Neuronal stem cell (in vitro differentiated cells): ENCODE measurements at regions not wholly inside any gene's neighbourhood (a gene's known extent, or its start where the extent isn't known, plus 50 kb on each side); places are given as distances from the start of the nearest gene placed in this dataset.

Experiments used
- DNase-seq: peaks from one replicate; pipeline ENCODE4 v3.0.0-alpha.2; 2013; ENCODE audit warnings: low spot score
- H2AFZ ChIP-seq: one replicate; pipeline ENCODE4 v1.6.1; 2013; ENCODE audit warnings: mild to moderate bottlenecking, low read length, inconsistent platforms
- H2AK5ac ChIP-seq: 2 replicates; pipeline ENCODE4 v1.6.1; 2013; ENCODE audit warnings: low read depth, mild to moderate bottlenecking, inconsistent platforms, low read length, moderate library complexity, mixed read lengths
- H2BK120ac ChIP-seq: 2 replicates; pipeline ENCODE4 v1.6.1; 2013; ENCODE audit warnings: low read depth, mild to moderate bottlenecking, inconsistent platforms, low read length, moderate library complexity, mixed read lengths
- H2BK12ac ChIP-seq: one replicate; pipeline ENCODE4 v1.6.1; 2013; ENCODE audit warnings: low read length, inconsistent platforms
- H2BK15ac ChIP-seq: 2 replicates; pipeline ENCODE4 v1.6.1; 2013; ENCODE audit warnings: mild to moderate bottlenecking, low read length, inconsistent platforms, mixed read lengths
- H2BK5ac ChIP-seq: one replicate; pipeline ENCODE4 v1.6.1; 2013; ENCODE audit warnings: inconsistent platforms, mild to moderate bottlenecking, low read length, moderate library complexity
- H3K14ac ChIP-seq: one replicate; pipeline ENCODE4 v1.6.1; 2013; ENCODE audit warnings: low read length, inconsistent platforms
- H3K18ac ChIP-seq: 2 replicates; pipeline ENCODE4 v1.6.1; 2013; ENCODE audit warnings: low read length, inconsistent platforms
- H3K23ac ChIP-seq: 2 replicates; pipeline ENCODE4 v1.6.1; 2013; ENCODE audit warnings: low read depth, mild to moderate bottlenecking, mixed read lengths, low read length, inconsistent platforms; ENCODE audit not compliant: poor library complexity
- H3K27ac ChIP-seq: replicated peaks from 3 replicates; pipeline ENCODE4 v1.5.1; 2013; ENCODE audit warnings: low read length, inconsistent platforms
- H3K27me3 ChIP-seq, 3 experiments: 2 replicates each; pipeline ENCODE4 v1.6.1; 2013; ENCODE audit warnings: low read length in 3 of 3, mild to moderate bottlenecking in 2 of 3, inconsistent platforms in 1 of 3, low read depth in 1 of 3, mixed read lengths in 1 of 3, moderate library complexity in 1 of 3; ENCODE audit not compliant: control insufficient read depth in 3 of 3, insufficient read depth in 3 of 3
- H3K36me3 ChIP-seq, 2 donors: replicated peaks in 1 of 2; 2 replicates each; pipeline ENCODE4 v1.6.1; 2013; ENCODE audit warnings: low read length in 2 of 2; ENCODE audit not compliant: control insufficient read depth in 2 of 2, insufficient read depth in 2 of 2
- H3K4ac ChIP-seq: 2 replicates; pipeline ENCODE4 v1.6.1; 2013; ENCODE audit warnings: inconsistent platforms, mild to moderate bottlenecking, low read length, moderate library complexity
- H3K4me1 ChIP-seq, 2 donors: 1 replicate in 1 of 2; 2 replicates in 1 of 2; pipeline ENCODE4 v1.6.1; 2013; ENCODE audit warnings: low read length in 2 of 2, low read depth in 1 of 2; ENCODE audit not compliant: control insufficient read depth in 2 of 2, insufficient read depth in 1 of 2
- H3K4me2 ChIP-seq: one replicate; pipeline ENCODE4 v1.6.1; 2013; ENCODE audit warnings: mild to moderate bottlenecking, low read length, inconsistent platforms; ENCODE audit not compliant: insufficient read depth, poor library complexity, severe bottlenecking
- H3K4me3 ChIP-seq, 2 donors: 2 replicates each; pipeline ENCODE4 v1.5.1; 2013; ENCODE audit warnings: low read length in 2 of 2, mild to moderate bottlenecking in 2 of 2, inconsistent platforms in 1 of 2, moderate library complexity in 1 of 2
- H3K79me1 ChIP-seq: one replicate; pipeline ENCODE4 v1.6.1; 2013; ENCODE audit warnings: low read depth, mild to moderate bottlenecking, inconsistent platforms, low read length, moderate library complexity
- H3K9ac ChIP-seq: one replicate; pipeline ENCODE4 v1.6.1; 2013; ENCODE audit warnings: mild to moderate bottlenecking, low read depth, low read length, inconsistent platforms; ENCODE audit not compliant: poor library complexity
- H3K9me3 ChIP-seq, 2 donors: replicated peaks in 1 of 2; 2 replicates each; pipeline versions ENCODE3 to v1.6.1; 2013; ENCODE audit warnings: low read length in 2 of 2, mild to moderate bottlenecking in 2 of 2, inconsistent platforms in 1 of 2, low read depth in 1 of 2, mixed read lengths in 1 of 2, moderate library complexity in 1 of 2; ENCODE audit not compliant: control insufficient read depth in 2 of 2, insufficient read depth in 1 of 2
- H4K8ac ChIP-seq: one replicate; pipeline ENCODE4 v1.6.1; 2013; ENCODE audit warnings: low read depth, mild to moderate bottlenecking, inconsistent platforms, low read length, moderate library complexity
- H4K91ac ChIP-seq: one replicate; pipeline ENCODE4 v1.6.1; 2013; ENCODE audit warnings: low read length, low read depth, mild to moderate bottlenecking, inconsistent platforms; ENCODE audit not compliant: poor library complexity
- WGBS, 2 donors: extraction: QIAGEN DNeasy Blood & Tissue Kit; methylation state at CpG; one replicate each; pipeline ENCODE4 v1.1.7; 2013; ENCODE audit warnings: missing lambda C conversion rate in 2 of 2, mixed read lengths in 1 of 2; ENCODE audit not compliant: insufficient read length in 2 of 2, insufficient replicate concordance in 1 of 2; ENCODE audit errors: extremely low coverage in 2 of 2; 5-methylcytosine and 5-hydroxymethylcytosine counted together

- no peak overlapping the region for H4K91ac ChIP-seq
- H3K4me1 ChIP-seq, result peaks cover 0 to 7% of the 10 kb centered on the region in 2 donors
- no peak overlapping the region for H3K27ac ChIP-seq
- no peak overlapping the region for H4K8ac ChIP-seq
- no peak overlapping the region for H2BK5ac ChIP-seq
- H3K9me3 ChIP-seq, result no peaks in the 10 kb centered on the region
- no peak overlapping the region for H3K18ac ChIP-seq
- no peak overlapping the region for H3K9ac ChIP-seq
- H2BK15ac ChIP-seq, result no peak overlapping the region
- H3K27me3 ChIP-seq, result no peaks in the 10 kb centered on the region
- no peak overlapping the region for H3K23ac ChIP-seq
- no peak overlapping the region for H3K4ac ChIP-seq
- H2AFZ ChIP-seq, result no peak overlapping the region
- H3K36me3 ChIP-seq, result no peaks in the 10 kb centered on the region
- DNase-seq, result no peak
- H3K79me1 ChIP-seq, result peaks cover 1% of the 10 kb centered on the region
- H2BK12ac ChIP-seq, result no peak overlapping the region
- no peak overlapping the region for H2BK120ac ChIP-seq
- H3K4me3 ChIP-seq, result no peak overlapping the region
- H2AK5ac ChIP-seq, result no peak overlapping the region
- no peak overlapping the region for H3K14ac ChIP-seq
- no peak overlapping the region for H3K4me2 ChIP-seq
- WGBS, 2 donors, result no CpG with 5 or more reads among the region's 6 CpGs
Measured at GRCh38 chr6:150702675-150703074, 103.0 kb downstream of the PLEKHG1 start.

GRCh38 chr6:150704447-150705192, 104.9 kb downstream of the PLEKHG1 start:
- Histone ChIP-seq H2BK12ac (no peak overlapping the region), H3K4me1 (peaks cover 0 to 7% of the 10 kb centered on the region in 2 donors), H3K9ac (no peak overlapping the region), H2AFZ (no peak overlapping the region), H3K27ac (no peak overlapping the region), H3K23ac (no peak overlapping the region), H3K4me3 (no peak overlapping the region), H3K4ac (no peak overlapping the region), H2AK5ac (no peak overlapping the region), H3K4me2 (no peak overlapping the region), H2BK120ac (no peak overlapping the region), H2BK5ac (no peak overlapping the region), H3K9me3 (no peaks in the 10 kb centered on the region), H2BK15ac (no peak overlapping the region), H4K8ac (no peak overlapping the region), H3K79me1 (no peaks in the 10 kb centered on the region), H3K27me3 (no peaks in the 10 kb centered on the region), H3K18ac (no peak overlapping the region), H4K91ac (no peak overlapping the region), H3K36me3 (no peaks in the 10 kb centered on the region), H3K14ac (no peak overlapping the region)
- WGBS, 2 donors, result no CpG with 5 or more reads among the region's 6 CpGs
- DNase-seq, result no peak

- no peak overlapping the region for H3K23ac ChIP-seq
- H3K36me3 ChIP-seq, result no peaks in the 10 kb centered on the region
- no peak overlapping the region for H4K8ac ChIP-seq
- no peak overlapping the region for H3K4me3 ChIP-seq
- H3K4me2 ChIP-seq, result no peak overlapping the region
- H3K27me3 ChIP-seq, result no peaks in the 10 kb centered on the region
- no peak overlapping the region for H2AFZ ChIP-seq
- H2BK5ac ChIP-seq, result no peak overlapping the region
- no peak overlapping the region for H3K27ac ChIP-seq
- H2BK120ac ChIP-seq, result no peak overlapping the region
- peak overlapping the region; percentile 90 for H3K18ac ChIP-seq
- H3K4ac ChIP-seq, result no peak overlapping the region
- H2BK12ac ChIP-seq, result no peak overlapping the region
- H3K14ac ChIP-seq, result no peak overlapping the region
- DNase-seq, result no peak
- H4K91ac ChIP-seq, result no peak overlapping the region
- no peak overlapping the region for H2BK15ac ChIP-seq
- no peaks in the 10 kb centered on the region for H3K79me1 ChIP-seq
- H3K9me3 ChIP-seq, result no peaks in the 10 kb centered on the region
- no peak overlapping the region for H3K9ac ChIP-seq
- peaks cover 0 to 7% of the 10 kb centered on the region in 2 donors for H3K4me1 ChIP-seq
- H2AK5ac ChIP-seq, result peak overlapping the region; percentile 40
- WGBS, 2 donors, result no CpG with 5 or more reads among the region's 9 CpGs
Measured at GRCh38 chr6:150705392-150705791, 105.7 kb downstream of the PLEKHG1 start.

- Histone ChIP-seq H2AK5ac (no peak overlapping the region), H3K4me1 (peaks cover 25 to 27% of the 10 kb centered on the region in 2 donors), H3K9ac (no peak overlapping the region), H2BK120ac (no peak overlapping the region), H3K23ac (no peak overlapping the region), H3K9me3 (no peaks in the 10 kb centered on the region), H2BK12ac (no peak overlapping the region), H3K4me2 (no peak overlapping the region), H2AFZ (no peak overlapping the region), H3K36me3 (no peaks in the 10 kb centered on the region), H3K27me3 (no peaks in the 10 kb centered on the region), H3K4ac (no peak overlapping the region), H4K8ac (no peak overlapping the region), H3K14ac (no peak overlapping the region), H3K27ac (no peak overlapping the region), H4K91ac (no peak overlapping the region), H3K79me1 (no peaks in the 10 kb centered on the region), H3K18ac (no peak overlapping the region), H3K4me3 (no peak overlapping the region), H2BK5ac (no peak overlapping the region), H2BK15ac (no peak overlapping the region)
- DNase-seq, result no peak
- WGBS, 2 donors, result no CpG with 5 or more reads among the region's 6 CpGs
Measured at GRCh38 chr6:150710236-150710635, 110.6 kb downstream of the PLEKHG1 start.
